Liver (tissue), 8 donors: ENCODE measurements at regions not wholly inside any gene's neighbourhood (a gene's known extent, or its start where the extent isn't known, plus 50 kb on each side); places are given as distances from the start of the nearest gene placed in this dataset.

Experiments used
- DNase-seq: peaks from one replicate; pipeline ENCODE4 v3.0.0-alpha.2; 2017; ENCODE audit warnings: low spot score
- H3K27ac ChIP-seq, 2 donors: one replicate each; pipeline ENCODE4 v1.7.0; 2013; ENCODE audit warnings: inconsistent platforms in 2 of 2, low read length in 2 of 2, control low read depth in 1 of 2, low read depth in 1 of 2, mild to moderate bottlenecking in 1 of 2
- H3K27me3 ChIP-seq, 4 donors: one replicate each; pipeline versions ENCODE4 v1.6.1 to v1.7.0; 2013; ENCODE audit warnings: low read length in 3 of 4, inconsistent platforms in 1 of 4, mild to moderate bottlenecking in 1 of 4, moderate library complexity in 1 of 4; ENCODE audit not compliant: control insufficient read depth in 4 of 4, insufficient read depth in 4 of 4
- H3K36me3 ChIP-seq, 4 donors: one replicate each; pipeline versions ENCODE4 v1.6.1 to v1.7.0; 2013; ENCODE audit warnings: low read length in 3 of 4, mild to moderate bottlenecking in 3 of 4, low read depth in 1 of 4, moderate library complexity in 1 of 4; ENCODE audit not compliant: control insufficient read depth in 4 of 4, insufficient read depth in 3 of 4
- H3K4me1 ChIP-seq, 4 donors: one replicate each; pipeline versions ENCODE4 v1.6.1 to v1.7.0; 2013; ENCODE audit warnings: low read length in 3 of 4, mild to moderate bottlenecking in 3 of 4, moderate library complexity in 1 of 4; ENCODE audit not compliant: control insufficient read depth in 4 of 4, insufficient read depth in 4 of 4
- H3K4me3 ChIP-seq, 3 donors: one replicate each; pipeline versions ENCODE4 v1.6.1 to v1.7.0; 2013; ENCODE audit warnings: low read length in 3 of 3, control low read depth in 1 of 3, low read depth in 1 of 3, mild to moderate bottlenecking in 1 of 3
- H3K9ac ChIP-seq, 2 donors: one replicate each; pipeline ENCODE4 v1.7.0; 2013; ENCODE audit warnings: low read length in 2 of 2, mild to moderate bottlenecking in 2 of 2, moderate library complexity in 2 of 2, control low read depth in 1 of 2, low read depth in 1 of 2
- H3K9me3 ChIP-seq, 4 donors: one replicate each; pipeline versions ENCODE4 v1.6.1 to v1.7.0; 2013; ENCODE audit warnings: low read length in 3 of 4; ENCODE audit not compliant: control insufficient read depth in 4 of 4
- CTCF ChIP-seq: fragments of 150-350 bp; IDR thresholded peaks from 2 replicates; pipeline ENCODE4 v1.5.1; 2017; ENCODE audit warnings: improper control_type of control experiment, low read depth, low read length; ENCODE audit not compliant: missing input control
- EGR1 ChIP-seq, 2 donors: IDR thresholded peaks; 2 replicates each; pipeline ENCODE4 v1.6.1; 2016 to 2018; ENCODE audit warnings: antibody characterized with exemption in 2 of 2, low read depth in 2 of 2
- FOXA1 ChIP-seq: IDR thresholded peaks from 2 replicates; pipeline ENCODE4 v1.6.1; 2016; ENCODE audit warnings: antibody characterized with exemption
- FOXA2 ChIP-seq: IDR thresholded peaks from 2 replicates; pipeline ENCODE4 v1.6.1; 2016; ENCODE audit warnings: antibody characterized with exemption
- GABPA ChIP-seq, 2 donors: IDR thresholded peaks in 1 of 2; conservative IDR thresholded peaks in 1 of 2; 2 replicates each; pipeline ENCODE4 v1.6.1; 2016; ENCODE audit warnings: antibody characterized with exemption in 2 of 2, mild to moderate bottlenecking in 1 of 2, moderate library complexity in 1 of 2
- HNF4A ChIP-seq, 2 donors: conservative IDR thresholded peaks; 2 replicates each; pipeline ENCODE4 v1.6.1; 2016; ENCODE audit warnings: antibody characterized with exemption in 2 of 2, mild to moderate bottlenecking in 2 of 2
- HNF4G ChIP-seq: IDR thresholded peaks from 2 replicates; pipeline ENCODE4 v1.6.1; 2016; ENCODE audit warnings: antibody characterized with exemption
- JUND ChIP-seq, 2 donors: IDR thresholded peaks; 2 replicates each; pipeline ENCODE4 v1.6.1; 2016; ENCODE audit warnings: antibody characterized with exemption in 2 of 2
- NR2F2 ChIP-seq: IDR thresholded peaks from 2 replicates; pipeline ENCODE4 v1.6.1; 2016; ENCODE audit warnings: antibody characterized with exemption
- RAD21 ChIP-seq, 2 donors: IDR thresholded peaks; 2 replicates each; pipeline ENCODE4 v1.6.1; 2016; ENCODE audit warnings: antibody characterized with exemption in 2 of 2, mild to moderate bottlenecking in 2 of 2
- REST ChIP-seq: IDR thresholded peaks from 2 replicates; pipeline ENCODE4 v1.6.1; 2016; ENCODE audit warnings: antibody characterized with exemption, mild to moderate bottlenecking
- RXRA ChIP-seq, 2 donors: IDR thresholded peaks; 2 replicates each; pipeline ENCODE4 v1.6.1; 2017 to 2018; ENCODE audit warnings: antibody characterized with exemption in 2 of 2, mild to moderate bottlenecking in 1 of 2
- SP1 ChIP-seq: IDR thresholded peaks from 2 replicates; pipeline ENCODE4 v1.6.1; 2018; ENCODE audit warnings: antibody characterized with exemption, mild to moderate bottlenecking
- TAF1 ChIP-seq: conservative IDR thresholded peaks from 2 replicates; pipeline ENCODE4 v1.6.1; 2016; ENCODE audit warnings: antibody characterized with exemption, mild to moderate bottlenecking
- YY1 ChIP-seq: IDR thresholded peaks from 2 replicates; pipeline ENCODE4 v1.6.1; 2016; ENCODE audit warnings: antibody characterized with exemption, mild to moderate bottlenecking
- WGBS: extraction: QIAGEN DNeasy Blood & Tissue Kit; methylation state at CpG from one replicate; pipeline ENCODE4 v1.1.7; 2013; 5-methylcytosine and 5-hydroxymethylcytosine counted together
- TF ChIP-seq, protein P1 (sequence below): IDR thresholded peaks from 2 replicates; pipeline ENCODE4 v1.6.1; 2016; ENCODE audit warnings: antibody characterized with exemption
- TF ChIP-seq, protein P2 (sequence below): IDR thresholded peaks from 2 replicates; pipeline ENCODE4 v1.6.1; 2016; ENCODE audit warnings: antibody characterized with exemption
- TF ChIP-seq, protein P3 (sequence below): IDR thresholded peaks from 2 replicates; pipeline ENCODE4 v1.6.1; 2016; ENCODE audit warnings: antibody characterized with exemption
- donor health status: healthy.
- donor health status: healthy.
- donor health status: healthy.
- donor health status: healthy.
- donor health status: healthy.

DNA sequence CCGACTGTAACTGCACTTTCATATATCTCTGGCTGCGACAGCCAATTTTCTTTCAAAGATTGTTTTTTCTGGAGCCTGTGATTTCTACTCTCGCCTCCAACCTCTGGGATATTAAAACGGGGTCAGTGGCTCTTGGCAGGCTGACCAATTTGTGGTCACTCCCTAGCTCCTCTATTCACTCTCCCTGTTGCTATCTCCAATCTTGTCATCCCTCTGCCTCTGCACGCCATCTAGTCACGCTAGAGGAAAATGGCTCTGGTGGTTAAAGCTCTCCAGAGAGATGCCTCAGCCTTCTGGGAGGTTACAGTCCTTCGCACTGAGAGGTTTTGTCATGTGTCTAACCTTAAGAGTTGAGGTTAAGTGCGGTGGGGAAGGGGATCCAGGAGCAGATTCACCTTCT is 59.8 kb upstream of the CISTR start:
- no peaks in the 10 kb centered on the region for H3K27me3 ChIP-seq
- H3K9me3 ChIP-seq = no peaks in the 10 kb centered on the region
- H3K9ac ChIP-seq = no peak overlapping the region
- no peak overlapping the region for H3K27ac ChIP-seq
- no peak overlapping the region for H3K4me3 ChIP-seq
- TF ChIP-seq, protein P1, sequence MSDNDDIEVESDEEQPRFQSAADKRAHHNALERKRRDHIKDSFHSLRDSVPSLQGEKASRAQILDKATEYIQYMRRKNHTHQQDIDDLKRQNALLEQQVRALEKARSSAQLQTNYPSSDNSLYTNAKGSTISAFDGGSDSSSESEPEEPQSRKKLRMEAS = no peak
- TF ChIP-seq, protein P2, sequence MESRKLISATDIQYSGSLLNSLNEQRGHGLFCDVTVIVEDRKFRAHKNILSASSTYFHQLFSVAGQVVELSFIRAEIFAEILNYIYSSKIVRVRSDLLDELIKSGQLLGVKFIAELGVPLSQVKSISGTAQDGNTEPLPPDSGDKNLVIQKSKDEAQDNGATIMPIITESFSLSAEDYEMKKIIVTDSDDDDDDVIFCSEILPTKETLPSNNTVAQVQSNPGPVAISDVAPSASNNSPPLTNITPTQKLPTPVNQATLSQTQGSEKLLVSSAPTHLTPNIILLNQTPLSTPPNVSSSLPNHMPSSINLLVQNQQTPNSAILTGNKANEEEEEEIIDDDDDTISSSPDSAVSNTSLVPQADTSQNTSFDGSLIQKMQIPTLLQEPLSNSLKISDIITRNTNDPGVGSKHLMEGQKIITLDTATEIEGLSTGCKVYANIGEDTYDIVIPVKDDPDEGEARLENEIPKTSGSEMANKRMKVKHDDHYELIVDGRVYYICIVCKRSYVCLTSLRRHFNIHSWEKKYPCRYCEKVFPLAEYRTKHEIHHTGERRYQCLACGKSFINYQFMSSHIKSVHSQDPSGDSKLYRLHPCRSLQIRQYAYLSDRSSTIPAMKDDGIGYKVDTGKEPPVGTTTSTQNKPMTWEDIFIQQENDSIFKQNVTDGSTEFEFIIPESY = no peak
- TF ChIP-seq TAF1 = no peak
- no peak for TF ChIP-seq JUND (IDR thresholded peaks at IDR 0.05)
- no peak for TF ChIP-seq NR2F2
- no peak for DNase-seq
- 80% methylated on average over 8 of the region's 8 CpGs for WGBS
- H3K4me1 ChIP-seq = peaks cover 2 to 12% (median 4%) of the 10 kb centered on the region in 4 donors
- no peaks in the 10 kb centered on the region for H3K36me3 ChIP-seq

- no peak for TF ChIP-seq HNF4G
- TF ChIP-seq REST = no peak
- no peak for TF ChIP-seq HNF4A (conservative IDR thresholded peaks at IDR 0.05)
- TF ChIP-seq FOXA1 = no peak
- TF ChIP-seq NR2F2 = no peak
- TF ChIP-seq FOXA2 = no peak
- TF ChIP-seq, protein P1 = no peak
- no peak for TF ChIP-seq TAF1
- no peak for TF ChIP-seq SP1
- no peak for TF ChIP-seq EGR1 (IDR thresholded peaks at IDR 0.05; ENCODE audit: low read depth in 2 of 2)
- no peak for TF ChIP-seq YY1
- TF ChIP-seq JUND (IDR thresholded peaks at IDR 0.05) = no peak
- TF ChIP-seq RAD21 (IDR thresholded peaks at IDR 0.05) = no peak
- no peak for TF ChIP-seq GABPA (IDR thresholded peaks at IDR 0.05 in 1 of 2, conservative IDR thresholded peaks at IDR 0.05 in 1 of 2)
- TF ChIP-seq, protein P2 = no peak
- TF ChIP-seq, protein P3, sequence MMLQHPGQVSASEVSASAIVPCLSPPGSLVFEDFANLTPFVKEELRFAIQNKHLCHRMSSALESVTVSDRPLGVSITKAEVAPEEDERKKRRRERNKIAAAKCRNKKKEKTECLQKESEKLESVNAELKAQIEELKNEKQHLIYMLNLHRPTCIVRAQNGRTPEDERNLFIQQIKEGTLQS = no peak
- no peak for TF ChIP-seq RXRA (IDR thresholded peaks at IDR 0.05)
- TF ChIP-seq CTCF = no peak
- 87% methylated on average over 4 of the region's 4 CpGs for WGBS
- Histone ChIP-seq H3K27me3 (peaks cover 0 to 4% (median 0%) of the 10 kb centered on the region in 4 donors), H3K36me3 (no peaks in the 10 kb centered on the region), H3K27ac (no peak overlapping the region), H3K4me3 (no peak overlapping the region), H3K9me3 (no peaks in the 10 kb centered on the region), H3K4me1 (no peaks in the 10 kb centered on the region), H3K9ac (no peak overlapping the region)
- DNase-seq = no peak
Observed at GRCh38 chr12:53816360-53817020, 64.7 kb upstream of the CISTR start.
